ENCODE measurements at regions not wholly inside any gene's neighbourhood (a gene's known extent, or its start where the extent isn't known, plus 50 kb on each side); places are given as distances from the start of the nearest gene placed in this dataset.

- H3K27me3 ChIP-seq (ENCODE audit: low read depth, low read length), result no peaks in the 10 kb centered on the region
- no peak overlapping the region for H3K4me3 ChIP-seq (ENCODE audit: low read depth in 1 of 2, low read length in 2 of 2)
- H3K4me1 ChIP-seq (ENCODE audit: control insufficient read depth in 1 of 2, insufficient read depth in 2 of 2, low read length in 2 of 2), result no peaks in the 10 kb centered on the region
These were observed 62.2 kb upstream of the BAIAP2L1 start for GRCh38 chr7:98462911-98463633.

GRCh38 chr7:98460902-98461301 is 60.0 kb upstream of the BAIAP2L1 start:
- Histone ChIP-seq H3K27ac (ENCODE audit: low read length) (no peak overlapping the region), H3K4me3 (ENCODE audit: low read depth in 1 of 2, low read length in 2 of 2) (no peak overlapping the region), H3K36me3 (ENCODE audit: control insufficient read depth in 1 of 2, insufficient read depth in 2 of 2, low read length in 2 of 2) (no peaks in the 10 kb centered on the region), H3K9me3 (ENCODE audit: control insufficient read depth in 1 of 2, low read length in 2 of 2) (no peaks in the 10 kb centered on the region), H3K27me3 (ENCODE audit: low read depth, low read length) (no peaks in the 10 kb centered on the region), H3K4me1 (ENCODE audit: control insufficient read depth in 1 of 2, insufficient read depth in 2 of 2, low read length in 2 of 2) (no peaks in the 10 kb centered on the region)

More at GRCh38 chr7:98462911-98463633, 62.2 kb upstream of the BAIAP2L1 start:
- no peak overlapping the region for H3K27ac ChIP-seq (ENCODE audit: low read length)
- no peaks in the 10 kb centered on the region for H3K36me3 ChIP-seq (ENCODE audit: control insufficient read depth in 1 of 2, insufficient read depth in 2 of 2, low read length in 2 of 2)
- no peaks in the 10 kb centered on the region for H3K9me3 ChIP-seq (ENCODE audit: control insufficient read depth in 1 of 2, low read length in 2 of 2)

GRCh38 chr7:98459529-98459928 is 58.6 kb upstream of the BAIAP2L1 start:
- no peaks in the 10 kb centered on the region for H3K9me3 ChIP-seq (ENCODE audit: control insufficient read depth in 1 of 2, low read length in 2 of 2)
- no peak overlapping the region for H3K27ac ChIP-seq (ENCODE audit: low read length)
- H3K4me3 ChIP-seq (ENCODE audit: low read depth in 1 of 2, low read length in 2 of 2), result no peak overlapping the region
- H3K36me3 ChIP-seq (ENCODE audit: control insufficient read depth in 1 of 2, insufficient read depth in 2 of 2, low read length in 2 of 2), result no peaks in the 10 kb centered on the region
- no peaks in the 10 kb centered on the region for H3K4me1 ChIP-seq (ENCODE audit: control insufficient read depth in 1 of 2, insufficient read depth in 2 of 2, low read length in 2 of 2)
- no peaks in the 10 kb centered on the region for H3K27me3 ChIP-seq (ENCODE audit: low read depth, low read length)

- Histone ChIP-seq H3K9me3 (ENCODE audit: control insufficient read depth in 1 of 2, low read length in 2 of 2) (no peaks in the 10 kb centered on the region), H3K4me3 (ENCODE audit: low read depth in 1 of 2, low read length in 2 of 2) (no peak overlapping the region), H3K27me3 (ENCODE audit: low read depth, low read length) (no peaks in the 10 kb centered on the region), H3K27ac (ENCODE audit: low read length) (no peak overlapping the region), H3K36me3 (ENCODE audit: control insufficient read depth in 1 of 2, insufficient read depth in 2 of 2, low read length in 2 of 2) (no peaks in the 10 kb centered on the region), H3K4me1 (ENCODE audit: control insufficient read depth in 1 of 2, insufficient read depth in 2 of 2, low read length in 2 of 2) (no peaks in the 10 kb centered on the region)
These were observed 57.4 kb upstream of the BAIAP2L1 start for GRCh38 chr7:98458090-98458875.

GRCh38 chr7:98456866-98457265 is 56.0 kb upstream of the BAIAP2L1 start:
- Histone ChIP-seq H3K9me3 (ENCODE audit: control insufficient read depth in 1 of 2, low read length in 2 of 2) (peaks cover 0 to 11% of the 10 kb centered on the region in 2 donors), H3K27ac (ENCODE audit: low read length) (no peak overlapping the region), H3K4me3 (ENCODE audit: low read depth in 1 of 2, low read length in 2 of 2) (no peak overlapping the region), H3K36me3 (ENCODE audit: control insufficient read depth in 1 of 2, insufficient read depth in 2 of 2, low read length in 2 of 2) (no peaks in the 10 kb centered on the region), H3K4me1 (ENCODE audit: control insufficient read depth in 1 of 2, insufficient read depth in 2 of 2, low read length in 2 of 2) (no peaks in the 10 kb centered on the region), H3K27me3 (ENCODE audit: low read depth, low read length) (no peaks in the 10 kb centered on the region)

- Histone ChIP-seq H3K36me3 (ENCODE audit: control insufficient read depth in 1 of 2, insufficient read depth in 2 of 2, low read length in 2 of 2) (no peaks in the 10 kb centered on the region), H3K27me3 (ENCODE audit: low read depth, low read length) (no peaks in the 10 kb centered on the region), H3K4me1 (ENCODE audit: control insufficient read depth in 1 of 2, insufficient read depth in 2 of 2, low read length in 2 of 2) (no peaks in the 10 kb centered on the region), H3K9me3 (ENCODE audit: control insufficient read depth in 1 of 2, low read length in 2 of 2) (peaks cover 0 to 12% of the 10 kb centered on the region in 2 donors), H3K27ac (ENCODE audit: low read length) (no peak overlapping the region), H3K4me3 (ENCODE audit: low read depth in 1 of 2, low read length in 2 of 2) (no peak overlapping the region)
These were observed 51.9 kb upstream of the BAIAP2L1 start for GRCh38 chr7:98452791-98453190.

Measured in muscle layer of duodenum (tissue), 2 donors.